Parathyroid adenoma (tissue), 2 donors: ENCODE measurements at regions not wholly inside any gene's neighbourhood (a gene's known extent, or its start where the extent isn't known, plus 50 kb on each side); places are given as distances from the start of the nearest gene placed in this dataset.

Source experiments
- H2AFZ ChIP-seq: fragments of 300-600 bp; sonication (generic); one replicate; pipeline ENCODE4 v1.7.0; 2017; ENCODE audit warnings: antibody characterized with exemption, mild to moderate bottlenecking
- H3K27ac ChIP-seq: fragments of 300-600 bp; sonication (generic); one replicate; pipeline ENCODE4 v1.7.0; 2017
- H3K27me3 ChIP-seq: fragments of 300-600 bp; sonication (generic); one replicate; pipeline ENCODE4 v1.7.0; 2017; ENCODE audit warnings: low read length; ENCODE audit not compliant: control insufficient read depth, insufficient read depth
- H3K36me3 ChIP-seq: fragments of 300-600 bp; sonication (generic); one replicate; pipeline ENCODE4 v1.7.0; 2017; ENCODE audit warnings: low read length; ENCODE audit not compliant: control insufficient read depth, insufficient read depth
- H3K4me1 ChIP-seq: fragments of 300-600 bp; sonication (generic); one replicate; pipeline ENCODE4 v1.7.0; 2017; ENCODE audit warnings: control low read depth
- H3K4me2 ChIP-seq: fragments of 300-600 bp; sonication (generic); one replicate; pipeline ENCODE4 v1.7.0; 2017; ENCODE audit warnings: low read length
- H3K4me3 ChIP-seq: fragments of 300-600 bp; sonication (generic); one replicate; pipeline ENCODE4 v1.7.0; 2017; ENCODE audit warnings: low read depth, low read length
- H3K79me2 ChIP-seq: fragments of 300-600 bp; sonication (generic); one replicate; pipeline ENCODE4 v1.7.0; 2017; ENCODE audit warnings: control low read depth
- H3K9ac ChIP-seq: fragments of 300-600 bp; sonication (generic); one replicate; pipeline ENCODE4 v1.7.0; 2017; ENCODE audit warnings: mild to moderate bottlenecking
- H3K9me3 ChIP-seq: fragments of 300-600 bp; sonication (generic); one replicate; pipeline ENCODE4 v1.7.0; 2017; ENCODE audit warnings: low read length; ENCODE audit not compliant: control insufficient read depth
- CTCF ChIP-seq: fragments of 300-600 bp; sonication (generic); IDR thresholded peaks from one replicate; pipeline ENCODE4 v1.7.0; 2017; ENCODE audit warnings: antibody characterized with exemption, mild to moderate bottlenecking
- donor health status: primary hyperparathyroidism.

DNA sequence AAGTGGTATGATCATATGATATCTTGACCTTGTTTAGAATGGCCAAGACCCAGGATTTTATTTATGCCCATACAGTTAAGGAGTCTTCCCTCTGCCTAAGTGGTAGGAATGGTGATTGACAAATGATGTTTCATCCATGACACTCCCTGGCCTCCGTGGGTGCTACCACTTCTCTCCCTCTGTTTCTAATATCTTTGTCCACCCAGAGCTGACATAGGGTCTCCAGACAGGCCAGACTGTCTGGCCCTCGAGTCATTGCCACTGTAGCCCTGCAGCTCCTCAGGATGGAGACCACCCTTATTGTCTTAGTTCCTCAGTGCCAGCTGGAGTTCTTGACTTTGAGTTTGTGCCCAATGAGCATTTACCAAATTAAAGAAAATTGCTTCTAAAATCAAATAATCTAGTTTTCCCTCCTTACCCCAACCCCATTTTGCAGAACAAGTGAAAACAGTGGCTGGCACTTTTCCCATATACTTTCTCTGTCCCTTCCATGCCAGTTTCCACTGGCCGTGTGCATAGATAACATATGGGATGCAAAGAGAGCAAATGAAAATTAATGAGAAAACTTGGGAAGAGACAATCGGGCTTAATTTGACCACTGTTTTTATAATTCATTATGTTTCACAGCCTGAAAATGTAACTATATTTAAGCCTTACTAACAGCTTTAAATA, 235.7 kb downstream of the NSG2 start:
- Histone ChIP-seq H3K27me3 (no peaks in the 10 kb centered on the region), H3K36me3 (no peaks in the 10 kb centered on the region), H3K9ac (no peak overlapping the region), H3K4me2 (no peak overlapping the region), H3K4me1 (no peaks in the 10 kb centered on the region), H3K9me3 (no peaks in the 10 kb centered on the region), H3K4me3 (no peak overlapping the region), H3K79me2 (no peaks in the 10 kb centered on the region), H3K27ac (no peak overlapping the region), H2AFZ (no peak overlapping the region)
- TF ChIP-seq CTCF = no peak

- Histone ChIP-seq H3K4me2 (no peak overlapping the region), H3K27me3 (no peaks in the 10 kb centered on the region), H3K4me3 (no peak overlapping the region), H3K27ac (no peak overlapping the region), H3K79me2 (no peaks in the 10 kb centered on the region), H3K9me3 (no peaks in the 10 kb centered on the region), H3K36me3 (no peaks in the 10 kb centered on the region), H2AFZ (no peak overlapping the region), H3K9ac (no peak overlapping the region), H3K4me1 (no peaks in the 10 kb centered on the region)
- TF ChIP-seq CTCF = no peak
Observed at GRCh38 chr5:174281855-174282254, 236.3 kb downstream of the NSG2 start.

GRCh38 chr5:174282391-174282790, 236.9 kb downstream of the NSG2 start:
- H3K27me3 ChIP-seq = no peaks in the 10 kb centered on the region
- no peaks in the 10 kb centered on the region for H3K4me1 ChIP-seq
- H3K36me3 ChIP-seq = no peaks in the 10 kb centered on the region
- H3K27ac ChIP-seq = no peak overlapping the region
- H3K4me3 ChIP-seq = no peak overlapping the region
- no peak overlapping the region for H3K4me2 ChIP-seq
- H3K9me3 ChIP-seq = no peaks in the 10 kb centered on the region
- H3K9ac ChIP-seq = no peak overlapping the region
- TF ChIP-seq CTCF = no peak
- H3K79me2 ChIP-seq = no peaks in the 10 kb centered on the region
- no peak overlapping the region for H2AFZ ChIP-seq

GRCh38 chr5:174283211-174284005, 237.9 kb downstream of the NSG2 start:
- TF ChIP-seq CTCF = no peak
- Histone ChIP-seq H3K4me2 (no peak overlapping the region), H3K4me1 (no peaks in the 10 kb centered on the region), H3K4me3 (no peak overlapping the region), H3K27me3 (no peaks in the 10 kb centered on the region), H3K36me3 (no peaks in the 10 kb centered on the region), H2AFZ (no peak overlapping the region), H3K79me2 (no peaks in the 10 kb centered on the region), H3K9ac (no peak overlapping the region), H3K9me3 (no peaks in the 10 kb centered on the region), H3K27ac (no peak overlapping the region)
